ENCODE measurements at regions not wholly inside any gene's neighbourhood (a gene's known extent, or its start where the extent isn't known, plus 50 kb on each side); places are given as distances from the start of the nearest gene placed in this dataset.

DNA sequence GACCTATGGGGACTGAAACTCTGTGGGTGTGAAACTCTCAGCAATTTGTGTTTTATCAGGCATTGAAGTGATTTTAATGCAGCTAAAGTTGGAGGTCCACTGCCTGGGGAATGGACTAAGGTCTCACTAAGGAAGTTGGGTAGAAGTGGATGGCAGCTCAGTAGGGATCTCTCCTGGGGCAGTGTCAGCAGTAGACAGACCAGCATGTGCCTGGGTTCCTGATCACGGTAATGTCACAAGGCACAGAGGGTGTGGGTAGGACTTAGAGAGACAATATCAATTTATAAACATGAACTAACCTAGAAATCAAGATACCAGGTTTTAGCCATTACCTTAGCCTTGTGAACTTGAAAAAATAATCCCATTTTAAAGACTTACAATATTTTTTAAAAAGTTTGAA lies 380.3 kb upstream of the LCORL start:
- TF ChIP-seq, protein P1, sequence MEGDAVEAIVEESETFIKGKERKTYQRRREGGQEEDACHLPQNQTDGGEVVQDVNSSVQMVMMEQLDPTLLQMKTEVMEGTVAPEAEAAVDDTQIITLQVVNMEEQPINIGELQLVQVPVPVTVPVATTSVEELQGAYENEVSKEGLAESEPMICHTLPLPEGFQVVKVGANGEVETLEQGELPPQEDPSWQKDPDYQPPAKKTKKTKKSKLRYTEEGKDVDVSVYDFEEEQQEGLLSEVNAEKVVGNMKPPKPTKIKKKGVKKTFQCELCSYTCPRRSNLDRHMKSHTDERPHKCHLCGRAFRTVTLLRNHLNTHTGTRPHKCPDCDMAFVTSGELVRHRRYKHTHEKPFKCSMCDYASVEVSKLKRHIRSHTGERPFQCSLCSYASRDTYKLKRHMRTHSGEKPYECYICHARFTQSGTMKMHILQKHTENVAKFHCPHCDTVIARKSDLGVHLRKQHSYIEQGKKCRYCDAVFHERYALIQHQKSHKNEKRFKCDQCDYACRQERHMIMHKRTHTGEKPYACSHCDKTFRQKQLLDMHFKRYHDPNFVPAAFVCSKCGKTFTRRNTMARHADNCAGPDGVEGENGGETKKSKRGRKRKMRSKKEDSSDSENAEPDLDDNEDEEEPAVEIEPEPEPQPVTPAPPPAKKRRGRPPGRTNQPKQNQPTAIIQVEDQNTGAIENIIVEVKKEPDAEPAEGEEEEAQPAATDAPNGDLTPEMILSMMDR (conservative IDR thresholded peaks at IDR 0.05) = no peak
- TF ChIP-seq EZH2 (IDR thresholded peaks at IDR 0.05; ENCODE audit: low read depth) = no peak

All from PC-9 (cell line).